Lower leg skin (tissue), 3 donors: ENCODE measurements at regions not wholly inside any gene's neighbourhood (a gene's known extent, or its start where the extent isn't known, plus 50 kb on each side); places are given as distances from the start of the nearest gene placed in this dataset.

Experiments
- POLR2A ChIP-seq, 2 donors: fragments of 450-650 bp; IDR thresholded peaks; one replicate each; pipeline ENCODE4 v1.6.1; 2016 to 2017; ENCODE audit warnings: antibody characterized with exemption in 2 of 2, mild to moderate bottlenecking in 1 of 2, moderate library complexity in 1 of 2
- TF ChIP-seq, protein P1 (sequence below), 3 donors: fragments of 450-650 bp; IDR thresholded peaks; one replicate each; pipeline ENCODE4 v1.5.1; 2016; ENCODE audit warnings: antibody characterized with exemption in 3 of 3, mild to moderate bottlenecking in 3 of 3, moderate library complexity in 2 of 3

DNA sequence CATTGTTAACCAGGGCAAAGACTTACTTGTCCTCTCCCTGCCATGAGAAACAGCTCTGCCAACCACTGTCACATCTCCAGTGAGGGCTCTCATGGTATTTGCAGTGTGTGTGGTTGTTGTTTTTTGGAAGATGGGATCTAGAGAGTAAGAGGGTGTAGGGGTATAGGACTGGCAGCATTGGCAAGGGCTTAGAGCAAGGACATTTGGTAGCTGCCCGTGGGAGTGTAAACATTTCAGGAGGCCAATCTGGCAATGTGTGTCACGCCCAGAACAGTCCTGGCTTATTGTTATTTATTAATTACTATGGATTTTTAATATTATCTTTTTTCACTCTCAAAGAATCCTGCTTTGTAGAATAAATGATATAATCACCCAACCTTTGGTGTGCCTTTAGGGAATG is 90.5 kb downstream of the TMEM17 start:
- TF ChIP-seq, protein P1, sequence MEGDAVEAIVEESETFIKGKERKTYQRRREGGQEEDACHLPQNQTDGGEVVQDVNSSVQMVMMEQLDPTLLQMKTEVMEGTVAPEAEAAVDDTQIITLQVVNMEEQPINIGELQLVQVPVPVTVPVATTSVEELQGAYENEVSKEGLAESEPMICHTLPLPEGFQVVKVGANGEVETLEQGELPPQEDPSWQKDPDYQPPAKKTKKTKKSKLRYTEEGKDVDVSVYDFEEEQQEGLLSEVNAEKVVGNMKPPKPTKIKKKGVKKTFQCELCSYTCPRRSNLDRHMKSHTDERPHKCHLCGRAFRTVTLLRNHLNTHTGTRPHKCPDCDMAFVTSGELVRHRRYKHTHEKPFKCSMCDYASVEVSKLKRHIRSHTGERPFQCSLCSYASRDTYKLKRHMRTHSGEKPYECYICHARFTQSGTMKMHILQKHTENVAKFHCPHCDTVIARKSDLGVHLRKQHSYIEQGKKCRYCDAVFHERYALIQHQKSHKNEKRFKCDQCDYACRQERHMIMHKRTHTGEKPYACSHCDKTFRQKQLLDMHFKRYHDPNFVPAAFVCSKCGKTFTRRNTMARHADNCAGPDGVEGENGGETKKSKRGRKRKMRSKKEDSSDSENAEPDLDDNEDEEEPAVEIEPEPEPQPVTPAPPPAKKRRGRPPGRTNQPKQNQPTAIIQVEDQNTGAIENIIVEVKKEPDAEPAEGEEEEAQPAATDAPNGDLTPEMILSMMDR (IDR thresholded peaks at IDR 0.05) = no peak
- no peak for TF ChIP-seq POLR2A (IDR thresholded peaks at IDR 0.05)
